Esophagus muscularis mucosa (tissue), 4 donors: ENCODE measurements at regions not wholly inside any gene's neighbourhood (a gene's known extent, or its start where the extent isn't known, plus 50 kb on each side); places are given as distances from the start of the nearest gene placed in this dataset.

Experiments
- DNase-seq: peaks from one replicate; pipeline ENCODE4 v3.0.0-alpha.2; 2017; ENCODE audit errors: extremely low spot score
- H3K27ac ChIP-seq, 4 donors: fragments of 200-600 bp; sonication (generic); replicated peaks in 1 of 4; 1 replicate in 3 of 4; 2 replicates in 1 of 4; pipeline ENCODE4 v1.5.1; 2016 to 2019; ENCODE audit warnings: mild to moderate bottlenecking in 1 of 4
- H3K27me3 ChIP-seq, 4 donors: fragments of 200-600 bp; sonication (generic); one replicate each; pipeline versions ENCODE4 v1.5.1 to v1.6.0; 2016 to 2019
- H3K36me3 ChIP-seq, 4 donors: fragments of 200-600 bp; sonication (generic); one replicate each; pipeline ENCODE4 v1.5.1; 2016 to 2019
- H3K4me1 ChIP-seq, 4 donors: fragments of 200-600 bp; sonication (generic); one replicate each; pipeline ENCODE4 v1.5.1; 2016 to 2019
- H3K4me3 ChIP-seq, 4 donors: fragments of 200-600 bp; sonication (generic); 1 replicate in 2 of 4; 2 replicates in 2 of 4; pipeline ENCODE4 v1.5.1; 2016 to 2019; ENCODE audit warnings: mild to moderate bottlenecking in 4 of 4, moderate library complexity in 1 of 4
- H3K9me3 ChIP-seq, 4 donors: fragments of 200-600 bp; sonication (generic); 1 replicate in 3 of 4; 2 replicates in 1 of 4; pipeline ENCODE4 v1.5.1; 2016 to 2019
- EP300 ChIP-seq: sonication (generic); formaldehyde crosslinking; IDR thresholded peaks from one replicate; pipeline ENCODE4 v1.6.1; 2017; ENCODE audit warnings: antibody characterized with exemption
- POLR2A ChIP-seq: fragments of 450-650 bp; IDR thresholded peaks from one replicate; pipeline ENCODE4 v1.6.1; 2017; ENCODE audit warnings: antibody characterized with exemption, moderate library complexity, mild to moderate bottlenecking, low read depth
- POLR2AphosphoS5 ChIP-seq, 2 donors: sonication (generic); formaldehyde crosslinking; IDR thresholded peaks; one replicate each; pipeline ENCODE4 v1.6.1; 2017; ENCODE audit warnings: antibody characterized with exemption in 2 of 2
- WGBS: methylation state at CpG from one replicate; pipeline ENCODE4 v1.1.5; 2018; 5-methylcytosine and 5-hydroxymethylcytosine counted together
- intact Hi-C: fragments of 100-400 bp; cut with DNase I; formaldehyde crosslinking; loops from one replicate; pipeline ENCODE4 v1.15.1; 2023
- TF ChIP-seq, protein P1 (sequence below), 3 experiments: fragments of 200-600 bp in 2 of 3; fragments of 450-650 bp in 1 of 3; sonication (generic) in 2 of 3; IDR thresholded peaks; one replicate each; pipeline ENCODE4 v1.5.1; 2017 to 2019; ENCODE audit warnings: antibody characterized with exemption in 3 of 3, mild to moderate bottlenecking in 2 of 3, moderate library complexity in 1 of 3

DNA sequence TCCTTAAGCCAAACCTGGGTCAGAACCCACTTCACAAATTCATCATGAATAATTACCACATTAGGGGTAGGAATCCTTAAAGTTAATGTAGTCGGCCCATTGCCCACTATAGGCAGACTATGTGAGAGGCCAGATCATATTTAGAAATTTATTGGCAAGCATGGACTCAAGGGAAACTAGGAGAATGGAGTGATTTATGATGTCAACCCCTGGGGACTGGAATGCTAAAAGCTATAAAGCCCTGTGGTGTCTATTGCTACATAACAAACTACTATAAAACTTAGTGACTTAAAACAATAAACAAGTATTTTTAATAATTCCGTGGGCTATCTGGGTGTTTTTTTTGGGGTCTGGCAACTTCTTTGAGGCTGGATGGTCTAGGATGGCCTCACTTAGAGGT, 93.9 kb downstream of the PPP1R2C start:
- H3K4me3 ChIP-seq, result no peak overlapping the region
- WGBS, result 73% methylated on average over 2 of the region's 2 CpGs
- H3K36me3 ChIP-seq, result no peaks in the 10 kb centered on the region
- DNase-seq, result no peak
- no peaks in the 10 kb centered on the region for H3K9me3 ChIP-seq
- no peaks in the 10 kb centered on the region for H3K27me3 ChIP-seq
- intact Hi-C loops, result no loop called here
- no peak for TF ChIP-seq POLR2AphosphoS5 (IDR thresholded peaks at IDR 0.05)
- no peak for TF ChIP-seq EP300
- TF ChIP-seq, protein P1, sequence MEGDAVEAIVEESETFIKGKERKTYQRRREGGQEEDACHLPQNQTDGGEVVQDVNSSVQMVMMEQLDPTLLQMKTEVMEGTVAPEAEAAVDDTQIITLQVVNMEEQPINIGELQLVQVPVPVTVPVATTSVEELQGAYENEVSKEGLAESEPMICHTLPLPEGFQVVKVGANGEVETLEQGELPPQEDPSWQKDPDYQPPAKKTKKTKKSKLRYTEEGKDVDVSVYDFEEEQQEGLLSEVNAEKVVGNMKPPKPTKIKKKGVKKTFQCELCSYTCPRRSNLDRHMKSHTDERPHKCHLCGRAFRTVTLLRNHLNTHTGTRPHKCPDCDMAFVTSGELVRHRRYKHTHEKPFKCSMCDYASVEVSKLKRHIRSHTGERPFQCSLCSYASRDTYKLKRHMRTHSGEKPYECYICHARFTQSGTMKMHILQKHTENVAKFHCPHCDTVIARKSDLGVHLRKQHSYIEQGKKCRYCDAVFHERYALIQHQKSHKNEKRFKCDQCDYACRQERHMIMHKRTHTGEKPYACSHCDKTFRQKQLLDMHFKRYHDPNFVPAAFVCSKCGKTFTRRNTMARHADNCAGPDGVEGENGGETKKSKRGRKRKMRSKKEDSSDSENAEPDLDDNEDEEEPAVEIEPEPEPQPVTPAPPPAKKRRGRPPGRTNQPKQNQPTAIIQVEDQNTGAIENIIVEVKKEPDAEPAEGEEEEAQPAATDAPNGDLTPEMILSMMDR (IDR thresholded peaks at IDR 0.05), result no peak
- no peak for TF ChIP-seq POLR2A
- no peak overlapping the region for H3K27ac ChIP-seq
- H3K4me1 ChIP-seq, result no peaks in the 10 kb centered on the region

DNA sequence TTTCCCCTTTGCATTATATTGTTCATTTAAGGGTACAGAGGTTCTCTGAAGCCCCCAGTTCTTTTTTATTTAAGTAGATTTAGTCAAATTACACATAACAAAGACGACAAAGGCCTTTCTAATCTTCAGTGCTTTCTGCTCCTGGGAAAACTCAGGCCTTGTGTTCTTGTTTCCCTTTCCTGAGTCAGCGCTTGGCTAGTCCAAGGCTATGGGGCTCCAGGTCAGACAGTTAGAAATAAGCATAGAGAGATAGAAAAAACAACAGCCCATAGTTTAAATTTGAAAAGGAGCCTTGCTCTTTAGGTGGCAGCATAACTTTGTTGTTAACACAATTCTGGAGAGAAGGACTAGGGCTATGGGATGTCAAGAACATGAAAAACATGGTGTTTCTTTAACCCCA, 97.3 kb downstream of the PPP1R2C start:
- H3K4me3 ChIP-seq, result no peak overlapping the region
- H3K36me3 ChIP-seq, result no peaks in the 10 kb centered on the region
- TF ChIP-seq POLR2A, result no peak
- TF ChIP-seq POLR2AphosphoS5 (IDR thresholded peaks at IDR 0.05), result no peak
- no peak for TF ChIP-seq EP300
- TF ChIP-seq, protein P1 (IDR thresholded peaks at IDR 0.05), result no peak
- no peak overlapping the region for H3K27ac ChIP-seq
- H3K27me3 ChIP-seq, result no peaks in the 10 kb centered on the region
- intact Hi-C loops, result no loop called here
- no peaks in the 10 kb centered on the region for H3K9me3 ChIP-seq
- WGBS, result 32% methylated on average over 2 of the region's 2 CpGs
- H3K4me1 ChIP-seq, result no peaks in the 10 kb centered on the region
- DNase-seq, result no peak

GRCh38 chrX:42678133-42678532, 99.8 kb downstream of the PPP1R2C start:
- WGBS, result 63% methylated on average over 6 of the region's 6 CpGs
- Histone ChIP-seq H3K27me3 (no peaks in the 10 kb centered on the region), H3K27ac (no peak overlapping the region), H3K36me3 (no peaks in the 10 kb centered on the region), H3K9me3 (no peaks in the 10 kb centered on the region), H3K4me1 (no peaks in the 10 kb centered on the region), H3K4me3 (no peak overlapping the region)
- TF ChIP-seq, protein P1 (IDR thresholded peaks at IDR 0.05), result peak in 1 of 3 experiments; percentile 5
- no peak for TF ChIP-seq POLR2AphosphoS5 (IDR thresholded peaks at IDR 0.05)
- intact Hi-C loops, result no loop called here
- no peak for DNase-seq

DNA sequence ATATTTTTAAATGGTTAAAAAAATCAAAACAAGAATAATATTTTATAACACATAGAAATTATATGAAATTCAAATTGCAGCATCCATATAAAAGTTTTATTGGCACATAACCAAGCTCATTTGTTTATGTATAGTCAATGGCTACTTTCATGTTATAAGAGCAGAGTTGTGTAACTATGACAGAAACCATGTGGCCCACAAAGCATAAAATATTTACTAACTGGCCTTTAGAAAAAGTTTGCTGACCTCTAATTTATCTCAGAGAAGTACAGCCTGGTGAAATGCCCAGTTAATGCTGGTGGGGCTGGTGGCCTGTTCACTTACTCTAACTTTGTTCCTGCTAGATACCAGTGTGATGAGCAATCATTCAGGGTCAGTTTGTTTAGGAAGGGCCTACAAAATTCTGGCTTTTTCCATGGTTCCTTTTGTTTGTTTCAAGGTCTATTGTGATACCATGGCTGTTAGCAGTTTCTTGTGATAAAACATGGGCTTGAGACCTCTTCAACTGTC, 104.6 kb downstream of the PPP1R2C start:
- no peak for DNase-seq
- Histone ChIP-seq H3K4me1 (no peaks in the 10 kb centered on the region), H3K4me3 (no peak overlapping the region), H3K36me3 (no peaks in the 10 kb centered on the region), H3K27me3 (no peaks in the 10 kb centered on the region), H3K9me3 (no peaks in the 10 kb centered on the region), H3K27ac (no peak overlapping the region)
- no peak for TF ChIP-seq POLR2AphosphoS5 (IDR thresholded peaks at IDR 0.05)
- TF ChIP-seq, protein P1 (IDR thresholded peaks at IDR 0.05), result no peak
- no peak for TF ChIP-seq EP300
- no peak for TF ChIP-seq POLR2A
- intact Hi-C loops, result no loop called here

- 62% methylated on average over 3 of the region's 3 CpGs for WGBS
- no peak overlapping the region for H3K4me3 ChIP-seq
These were observed 113.3 kb downstream of the PPP1R2C start for GRCh38 chrX:42664680-42665079.

More at GRCh38 chrX:42664680-42665079, 113.3 kb downstream of the PPP1R2C start:
- TF ChIP-seq POLR2A (no peak), POLR2AphosphoS5 (IDR thresholded peaks at IDR 0.05) (no peak), EP300 (no peak)
- TF ChIP-seq, protein P1 (IDR thresholded peaks at IDR 0.05), result no peak
- no peak for DNase-seq
- no peaks in the 10 kb centered on the region for H3K4me1 ChIP-seq
- no peaks in the 10 kb centered on the region for H3K27me3 ChIP-seq
- intact Hi-C loops, result no loop called here
- no peaks in the 10 kb centered on the region for H3K36me3 ChIP-seq
- H3K9me3 ChIP-seq, result no peaks in the 10 kb centered on the region
- H3K27ac ChIP-seq, result no peak overlapping the region
